Glomerular visceral epithelial cell (primary cell): ENCODE measurements at regions not wholly inside any gene's neighbourhood (a gene's known extent, or its start where the extent isn't known, plus 50 kb on each side); places are given as distances from the start of the nearest gene placed in this dataset.
"Not testable (repeated sequence)": the region's sequence is repeated elsewhere in the genome, so short reads cannot be mapped to it uniquely, and the experiment has no call there.

Experiments used
- DNase-seq: peaks from one replicate; pipeline ENCODE4 v3.0.0-alpha.2; 2016; ENCODE audit errors: extremely low spot score

GRCh38 chr4:81314897-81315470 is 100.0 kb upstream of the PRKG2 start:
- DNase-seq, result peak; percentile 42

- DNase-seq, result peak; percentile 95
These were observed 99.3 kb upstream of the PRKG2 start for GRCh38 chr4:81314196-81314896.

- no peak for DNase-seq
These were observed 93.0 kb upstream of the PRKG2 start for GRCh38 chr4:81307991-81308390.

GRCh38 chr4:81304871-81305270 is 89.8 kb upstream of the PRKG2 start:
- DNase-seq, result no peak

- DNase-seq, result not testable (repeated sequence)
These were observed 85.3 kb upstream of the PRKG2 start for GRCh38 chr4:81300352-81300751.

GRCh38 chr4:81290813-81291212 is 75.8 kb upstream of the PRKG2 start:
- DNase-seq, result no peak

GRCh38 chr4:81287101-81287500 is 72.1 kb upstream of the PRKG2 start:
- peak; percentile 20 for DNase-seq

- no peak for DNase-seq
These were observed 67.1 kb upstream of the PRKG2 start for GRCh38 chr4:81282131-81282530.

- no peak for DNase-seq
These were observed 59.4 kb upstream of the PRKG2 start for GRCh38 chr4:81274460-81274859.

- no peak for DNase-seq
These were observed 57.6 kb upstream of the PRKG2 start for GRCh38 chr4:81272671-81273070.
